K562 (cell line): ENCODE measurements at regions not wholly inside any gene's neighbourhood (a gene's known extent, or its start where the extent isn't known, plus 50 kb on each side); places are given as distances from the start of the nearest gene placed in this dataset.

ENCODE experiments used
- ATAC-seq: fragments of 200-7000 bp; cut with Tn5 transposase; 3 replicates; pipeline ENCODE4 v1.9.1; 2020; ENCODE audit warnings: moderate library complexity
- BruUV-seq: library from RNA; stranded (reverse); fragments of 400-500 nt; replicated peaks from 2 replicates; lab custom pipeline; 2021; lab: Mats Ljungman, UMichigan
- CTCF ChIA-PET: fragments of 300-600 bp; formaldehyde crosslinking; extraction: SDS; loops from one replicate; lab custom pipeline; 2021; ENCODE audit warnings: low intra/inter-chr PET ratio; lab: Yijun Ruan, JAX
- POLR2A ChIA-PET: fragments of 300-600, 350-650 bp; sonication (Branson Sonifier 250); formaldehyde crosslinking; extraction: SDS; loops from one replicate; lab custom pipeline; 2021; ENCODE audit warnings: antibody characterized with exemption, inconsistent platforms; lab: Yijun Ruan, JAX
- DNase-seq, 4 experiments: peaks; one replicate each; pipeline versions ENCODE4 v3.0.0 to v3.0.0-alpha.2; 2011 to 2018; ENCODE audit warnings: low spot score in 3 of 4, mixed read lengths in 3 of 4; ENCODE audit errors: extremely low read depth in 1 of 4
- FAIRE-seq: peaks from 2 replicates; lab custom pipeline; 2011; peaks lifted over from hg19 to GRCh38; lab: Jason Lieb, UNC
- H2AFZ ChIP-seq: 2 replicates; pipeline ENCODE4 v1.6.0; 2011; ENCODE audit warnings: low read depth, low read length, control low read depth, inconsistent platforms
- H3K27ac ChIP-seq: fragments of 200-600 bp; 3 replicates; pipeline ENCODE4 v1.8.0; 2011; ENCODE audit warnings: low read depth, mild to moderate bottlenecking, control low read depth, inconsistent platforms, low read length, moderate library complexity, mixed read lengths; ENCODE audit errors: extremely low read depth
- H3K27me3 ChIP-seq, 2 experiments: fragments of 300-600 bp in 1 of 2; 2 replicates in 1 of 2; 3 replicates in 1 of 2; pipeline versions ENCODE4 v1.6.0 to v1.8.0; 2011; ENCODE audit warnings: inconsistent platforms in 2 of 2, low read length in 2 of 2, mild to moderate bottlenecking in 1 of 2, mixed read lengths in 1 of 2, moderate library complexity in 1 of 2; ENCODE audit not compliant: control insufficient read depth in 2 of 2, insufficient read depth in 2 of 2
- H3K36me3 ChIP-seq: fragments of 300-600 bp; 3 replicates; pipeline ENCODE4 v1.8.0; 2011; ENCODE audit warnings: mild to moderate bottlenecking, low read length, inconsistent platforms; ENCODE audit not compliant: control insufficient read depth, insufficient read depth
- H3K4me1 ChIP-seq, 2 experiments: fragments of 200-600 bp in 1 of 2; replicated peaks in 1 of 2; 2 replicates in 1 of 2; 3 replicates in 1 of 2; pipeline versions ENCODE4 v1.5.1 to v1.8.0; 2011; ENCODE audit warnings: inconsistent platforms in 2 of 2, low read length in 2 of 2, mild to moderate bottlenecking in 1 of 2, mixed read lengths in 1 of 2, moderate library complexity in 1 of 2; ENCODE audit not compliant: control insufficient read depth in 2 of 2, insufficient read depth in 2 of 2
- H3K4me2 ChIP-seq: 2 replicates; pipeline ENCODE4 v1.6.1; 2011; ENCODE audit warnings: low read length, control low read depth, inconsistent platforms, mixed read lengths; ENCODE audit not compliant: insufficient read depth
- H3K4me3 ChIP-seq: fragments of 200-600 bp; sonication (generic), shearing (Covaris generic); 2 replicates; pipeline ENCODE4 v1.5.1; 2016; ENCODE audit warnings: control low read depth, inconsistent platforms
- H3K79me2 ChIP-seq: fragments of 200-600 bp; 3 replicates; pipeline ENCODE4 v1.8.0; 2011; ENCODE audit warnings: low read length, inconsistent platforms; ENCODE audit not compliant: control insufficient read depth, insufficient read depth
- H3K9ac ChIP-seq, 2 experiments: 2 replicates each; pipeline versions ENCODE4 v1.6.0 to v1.6.1; 2011; ENCODE audit warnings: low read depth in 2 of 2, low read length in 2 of 2, control low read depth in 1 of 2, inconsistent platforms in 1 of 2, mild to moderate bottlenecking in 1 of 2, mixed read lengths in 1 of 2; ENCODE audit not compliant: insufficient read depth in 1 of 2
- H3K9me1 ChIP-seq: one replicate; pipeline ENCODE4 v1.6.0; 2011; ENCODE audit warnings: inconsistent platforms, mild to moderate bottlenecking, low read length, moderate library complexity; ENCODE audit not compliant: control insufficient read depth, insufficient read depth
- H3K9me3 ChIP-seq: replicated peaks from 2 replicates; pipeline ENCODE4 v1.5.1; 2011; ENCODE audit warnings: low read depth, low read length, inconsistent platforms; ENCODE audit not compliant: control insufficient read depth, insufficient read depth
- H4K20me1 ChIP-seq: replicated peaks from 2 replicates; pipeline ENCODE4 v1.6.1; 2011; ENCODE audit warnings: low read length, inconsistent platforms, mixed read lengths; ENCODE audit not compliant: control insufficient read depth, insufficient read depth
- EHMT2 ChIP-seq: fragments of 450-650 bp; IDR thresholded peaks from 2 replicates; pipeline ENCODE4 v1.6.1; 2018; ENCODE audit warnings: antibody characterized with exemption
- KAT7 ChIP-seq: sonication (generic); formaldehyde crosslinking; IDR thresholded peaks from 2 replicates; pipeline ENCODE4 v1.8.0; 2022; ENCODE audit warnings: missing genetic modification reagents, mild to moderate bottlenecking, borderline replicate concordance
- NR1H2 ChIP-seq: sonication (generic); formaldehyde crosslinking; IDR thresholded peaks from 2 replicates; pipeline ENCODE4 v1.4.0; 2020; ENCODE audit warnings: mild to moderate bottlenecking, missing genetic modification reagents
- SREBF2 ChIP-seq: sonication (generic); formaldehyde crosslinking; IDR thresholded peaks from 2 replicates; pipeline ENCODE4 v1.4.0; 2020; ENCODE audit warnings: mild to moderate bottlenecking, missing genetic modification reagents
- ZNF143 ChIP-seq: sonication (generic); formaldehyde crosslinking; IDR thresholded peaks from 2 replicates; pipeline ENCODE4 v1.9.0; 2022; ENCODE audit warnings: mild to moderate bottlenecking, missing genetic modification reagents
- ZNF644 ChIP-seq: fragments of 200-800 bp; sonication (Bioruptor generic); IDR thresholded peaks from 2 replicates; pipeline ENCODE4 v1.6.1; 2016; ENCODE audit warnings: low read depth, missing genetic modification characterization, missing compliant biosample characterization
- ZSCAN32 ChIP-seq: fragments of 450-650 bp; formaldehyde crosslinking; IDR thresholded peaks from 2 replicates; pipeline ENCODE4 v1.4.0; 2020; ENCODE audit warnings: mild to moderate bottlenecking, moderate library complexity
- WGBS: fragments of 100-300 bp; shearing (Covaris generic); methylation state at CpG from one replicate; pipeline ENCODE4 v1.1.6; 2016; ENCODE audit warnings: low coverage, mixed read lengths; ENCODE audit not compliant: insufficient coverage; ENCODE audit errors: missing lambda C conversion rate; 5-methylcytosine and 5-hydroxymethylcytosine counted together
- in situ Hi-C: fragments of 300-500 bp; cut with MboI; formaldehyde crosslinking; loops from 4 replicates; pipeline ENCODE4 v1.15.0; 2018; ENCODE audit warnings: inconsistent platforms, mixed read lengths
- intact Hi-C: fragments of 100-400 bp; cut with micrococcal nuclease; formaldehyde crosslinking; loops from 2 replicates; pipeline ENCODE4 v1.14.2; 2022

- TF ChIP-seq EHMT2: no peak
Observed at GRCh38 chr14:37932481-37932880, 275.2 kb upstream of the SSTR1 start (continued).

DNA sequence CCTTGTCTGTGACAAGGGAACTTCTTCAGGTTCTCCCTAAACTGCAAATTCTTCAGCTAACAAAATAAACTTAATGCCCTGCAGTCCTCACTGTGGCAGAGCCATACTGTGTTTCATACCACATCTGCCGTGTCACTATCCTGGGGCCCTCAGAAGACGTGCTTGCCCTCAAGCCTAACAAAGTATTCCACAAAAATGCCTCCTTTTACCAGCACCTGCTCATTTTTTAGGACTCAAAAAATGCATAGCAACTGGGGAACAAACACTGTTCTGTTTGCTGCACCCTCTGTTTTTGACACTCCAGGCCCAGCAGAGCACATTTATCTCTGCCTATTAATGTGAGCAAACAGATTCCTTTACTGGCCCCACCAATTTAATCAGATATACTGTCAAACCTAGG, 270.7 kb upstream of the SSTR1 start:
- Histone ChIP-seq H3K9me3 (no peaks in the 10 kb centered on the region), H3K4me2 (no peak overlapping the region), H3K9ac (no peak overlapping the region), H3K79me2 (no peaks in the 10 kb centered on the region), H4K20me1 (no peaks in the 10 kb centered on the region), H3K4me3 (no peak overlapping the region), H3K36me3 (no peaks in the 10 kb centered on the region), H2AFZ (no peak overlapping the region), H3K9me1 (no peaks in the 10 kb centered on the region), H3K4me1 (no peaks in the 10 kb centered on the region), H3K27ac (no peak overlapping the region), H3K27me3 (no peaks in the 10 kb centered on the region)
- TF ChIP-seq ZNF143: no peak
- TF ChIP-seq ZSCAN32 (CRISPR knock-in tag): no peak
- no peak for TF ChIP-seq KAT7 (CRISPR knock-in tag)
- TF ChIP-seq ZNF644: no peak
- TF ChIP-seq NR1H2: no peak
- TF ChIP-seq SREBF2 (CRISPR knock-in tag): no peak
- DNase-seq: no peak
- 0% methylated on average over 2 of the region's 2 CpGs for WGBS
- in situ Hi-C loops (no loop called here), intact Hi-C loops (no loop called here)
- no peak for FAIRE-seq
- ChIA-PET POLR2A (no interaction called here), CTCF (no interaction called here)
- BruUV-seq: no TSS peak
- no peak for ATAC-seq
